ENCODE measurements at regions not wholly inside any gene's neighbourhood (a gene's known extent, or its start where the extent isn't known, plus 50 kb on each side); places are given as distances from the start of the nearest gene placed in this dataset.

- Histone ChIP-seq H3K27ac (ENCODE audit: low read depth, low read length) (no peak overlapping the region), H3K79me2 (ENCODE audit: control insufficient read depth, low read length) (no peaks in the 10 kb centered on the region), H3F3A (ENCODE audit: control insufficient read depth, insufficient read depth) (peaks cover 5% of the 10 kb centered on the region), H3K4me1 (ENCODE audit: control insufficient read depth, low read length) (peaks cover 18% of the 10 kb centered on the region), H4K20me1 (ENCODE audit: control insufficient read depth, insufficient read depth, low read depth, low read length) (no peaks in the 10 kb centered on the region), H3K4me2 (ENCODE audit: low read length) (no peak overlapping the region), H3K9me3 (ENCODE audit: control insufficient read depth, insufficient read depth, low read length) (no peaks in the 10 kb centered on the region; the same call in 1 of the 2 replicates), H3K27me3 (ENCODE audit: control insufficient read depth, low read length) (no peaks in the 10 kb centered on the region), H3K9me2 (replicated peaks; ENCODE audit: control insufficient read depth, low read length) (no peaks in the 10 kb centered on the region), H3K4me3 (ENCODE audit: low read length) (no peak overlapping the region), H3K36me3 (ENCODE audit: control insufficient read depth, low read length) (no peaks in the 10 kb centered on the region)
- TF ChIP-seq CTCF (IDR thresholded peaks at IDR 0.05; ENCODE audit: low read depth, low read length, poor library complexity, severe bottlenecking): no peak
- TF ChIP-seq EZH2phosphoT487 (IDR thresholded peaks at IDR 0.05; ENCODE audit: borderline replicate concordance, low read length): no peak
Measured at GRCh38 chr3:152210697-152211096, 58.0 kb upstream of the MBNL1 start.

GRCh38 chr3:152211655-152212054 lies 57.1 kb upstream of the MBNL1 start:
- Histone ChIP-seq H3K36me3 (ENCODE audit: control insufficient read depth, low read length) (no peaks in the 10 kb centered on the region), H3K4me3 (ENCODE audit: low read length) (no peak overlapping the region), H3K4me2 (ENCODE audit: low read length) (no peak overlapping the region), H3K27me3 (ENCODE audit: control insufficient read depth, low read length) (no peaks in the 10 kb centered on the region), H3K79me2 (ENCODE audit: control insufficient read depth, low read length) (no peaks in the 10 kb centered on the region), H3K9me3 (ENCODE audit: control insufficient read depth, insufficient read depth, low read length) (no peaks in the 10 kb centered on the region; the same call in 1 of the 2 replicates), H3K27ac (ENCODE audit: low read depth, low read length) (no peak overlapping the region), H3K4me1 (ENCODE audit: control insufficient read depth, low read length) (peaks cover 9% of the 10 kb centered on the region), H4K20me1 (ENCODE audit: control insufficient read depth, insufficient read depth, low read depth, low read length) (no peaks in the 10 kb centered on the region), H3F3A (ENCODE audit: control insufficient read depth, insufficient read depth) (no peaks in the 10 kb centered on the region), H3K9me2 (replicated peaks; ENCODE audit: control insufficient read depth, low read length) (no peaks in the 10 kb centered on the region)
- TF ChIP-seq EZH2phosphoT487 (IDR thresholded peaks at IDR 0.05; ENCODE audit: borderline replicate concordance, low read length): no peak
- no peak for TF ChIP-seq CTCF (IDR thresholded peaks at IDR 0.05; ENCODE audit: low read depth, low read length, poor library complexity, severe bottlenecking)

GRCh38 chr3:152213203-152213602 lies 55.5 kb upstream of the MBNL1 start:
- TF ChIP-seq CTCF (IDR thresholded peaks at IDR 0.05; ENCODE audit: low read depth, low read length, poor library complexity, severe bottlenecking) (no peak), EZH2phosphoT487 (IDR thresholded peaks at IDR 0.05; ENCODE audit: borderline replicate concordance, low read length) (no peak)
- H3K27me3 ChIP-seq (ENCODE audit: control insufficient read depth, low read length): no peaks in the 10 kb centered on the region
- H3F3A ChIP-seq (ENCODE audit: control insufficient read depth, insufficient read depth): no peaks in the 10 kb centered on the region
- H3K27ac ChIP-seq (ENCODE audit: low read depth, low read length): no peak overlapping the region
- no peaks in the 10 kb centered on the region for H3K36me3 ChIP-seq (ENCODE audit: control insufficient read depth, low read length)
- no peaks in the 10 kb centered on the region for H4K20me1 ChIP-seq (ENCODE audit: control insufficient read depth, insufficient read depth, low read depth, low read length)
- H3K4me1 ChIP-seq (ENCODE audit: control insufficient read depth, low read length): no peaks in the 10 kb centered on the region
- no peaks in the 10 kb centered on the region for H3K79me2 ChIP-seq (ENCODE audit: control insufficient read depth, low read length)
- H3K9me2 ChIP-seq (replicated peaks; ENCODE audit: control insufficient read depth, low read length): no peaks in the 10 kb centered on the region
- no peak overlapping the region for H3K4me3 ChIP-seq (ENCODE audit: low read length)
- H3K9me3 ChIP-seq (ENCODE audit: control insufficient read depth, insufficient read depth, low read length): no peaks in the 10 kb centered on the region; the same call in 1 of the 2 replicates
- H3K4me2 ChIP-seq (ENCODE audit: low read length): no peak overlapping the region
